ENCODE measurements at regions not wholly inside any gene's neighbourhood (a gene's known extent, or its start where the extent isn't known, plus 50 kb on each side); places are given as distances from the start of the nearest gene placed in this dataset.
A peak's percentile ranks its signal among the peaks of the same experiment; 100 is the strongest.

DNA sequence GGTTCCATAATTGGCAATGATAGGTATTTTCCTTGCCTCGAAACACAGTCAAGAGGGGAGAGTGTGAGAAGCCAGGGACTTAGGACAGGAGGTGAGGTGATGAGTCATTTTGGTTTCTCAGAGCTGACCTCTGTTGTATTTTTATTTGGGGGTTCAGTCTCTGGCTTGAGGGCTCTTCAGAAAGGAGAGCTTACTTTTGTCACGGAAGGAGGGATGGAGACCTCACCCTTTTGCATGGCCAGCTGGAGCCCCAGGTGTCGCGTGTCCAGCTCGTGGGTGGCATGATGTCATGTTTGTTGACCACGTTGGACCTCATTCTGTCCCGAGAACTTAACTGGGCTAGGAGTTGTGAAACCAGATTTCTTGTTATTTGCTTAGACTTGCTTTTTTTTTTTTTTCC, 293.9 kb downstream of the QKI start:
- H3K27ac ChIP-seq (ENCODE audit: low read depth in 1 of 2, low read length in 2 of 2), result no peak overlapping the region
- H3K4me3 ChIP-seq (ENCODE audit: low read length), result no peak overlapping the region
- Mint-ChIP-seq H3K36me3 (ENCODE audit: low read depth) (no peaks in the 10 kb centered on the region), H3K4me1 (ENCODE audit: low read depth) (no peaks in the 10 kb centered on the region), H3K4me3 (no peak overlapping the region), H3K9me3 (no peaks in the 10 kb centered on the region), H3K27ac (no peak overlapping the region), H3K27me3 (no peaks in the 10 kb centered on the region)
- TF ChIP-seq, protein P1, sequence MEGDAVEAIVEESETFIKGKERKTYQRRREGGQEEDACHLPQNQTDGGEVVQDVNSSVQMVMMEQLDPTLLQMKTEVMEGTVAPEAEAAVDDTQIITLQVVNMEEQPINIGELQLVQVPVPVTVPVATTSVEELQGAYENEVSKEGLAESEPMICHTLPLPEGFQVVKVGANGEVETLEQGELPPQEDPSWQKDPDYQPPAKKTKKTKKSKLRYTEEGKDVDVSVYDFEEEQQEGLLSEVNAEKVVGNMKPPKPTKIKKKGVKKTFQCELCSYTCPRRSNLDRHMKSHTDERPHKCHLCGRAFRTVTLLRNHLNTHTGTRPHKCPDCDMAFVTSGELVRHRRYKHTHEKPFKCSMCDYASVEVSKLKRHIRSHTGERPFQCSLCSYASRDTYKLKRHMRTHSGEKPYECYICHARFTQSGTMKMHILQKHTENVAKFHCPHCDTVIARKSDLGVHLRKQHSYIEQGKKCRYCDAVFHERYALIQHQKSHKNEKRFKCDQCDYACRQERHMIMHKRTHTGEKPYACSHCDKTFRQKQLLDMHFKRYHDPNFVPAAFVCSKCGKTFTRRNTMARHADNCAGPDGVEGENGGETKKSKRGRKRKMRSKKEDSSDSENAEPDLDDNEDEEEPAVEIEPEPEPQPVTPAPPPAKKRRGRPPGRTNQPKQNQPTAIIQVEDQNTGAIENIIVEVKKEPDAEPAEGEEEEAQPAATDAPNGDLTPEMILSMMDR (IDR thresholded peaks at IDR 0.05), result no peak
- ChIA-PET POLR2A (no interaction called here), CTCF (no interaction called here)
- no peak for DNase-seq
- peaks cover 16% of the 10 kb centered on the region for H3K4me1 ChIP-seq (ENCODE audit: insufficient read depth, low read length)
- H3K27me3 ChIP-seq (ENCODE audit: control insufficient read depth in 1 of 2, insufficient read depth in 2 of 2, low read length in 2 of 2), result no peaks in the 10 kb centered on the region
- no peak for ATAC-seq (ENCODE audit: poor library complexity)
- H3K36me3 ChIP-seq (ENCODE audit: insufficient read depth, low read length), result no peaks in the 10 kb centered on the region
- intact Hi-C loops (cut with DNase I, micrococcal nuclease), result no loop called here
- no peaks in the 10 kb centered on the region for H3K9me3 ChIP-seq (ENCODE audit: control insufficient read depth in 1 of 2, insufficient read depth in 1 of 2, low read length in 2 of 2)

DNA sequence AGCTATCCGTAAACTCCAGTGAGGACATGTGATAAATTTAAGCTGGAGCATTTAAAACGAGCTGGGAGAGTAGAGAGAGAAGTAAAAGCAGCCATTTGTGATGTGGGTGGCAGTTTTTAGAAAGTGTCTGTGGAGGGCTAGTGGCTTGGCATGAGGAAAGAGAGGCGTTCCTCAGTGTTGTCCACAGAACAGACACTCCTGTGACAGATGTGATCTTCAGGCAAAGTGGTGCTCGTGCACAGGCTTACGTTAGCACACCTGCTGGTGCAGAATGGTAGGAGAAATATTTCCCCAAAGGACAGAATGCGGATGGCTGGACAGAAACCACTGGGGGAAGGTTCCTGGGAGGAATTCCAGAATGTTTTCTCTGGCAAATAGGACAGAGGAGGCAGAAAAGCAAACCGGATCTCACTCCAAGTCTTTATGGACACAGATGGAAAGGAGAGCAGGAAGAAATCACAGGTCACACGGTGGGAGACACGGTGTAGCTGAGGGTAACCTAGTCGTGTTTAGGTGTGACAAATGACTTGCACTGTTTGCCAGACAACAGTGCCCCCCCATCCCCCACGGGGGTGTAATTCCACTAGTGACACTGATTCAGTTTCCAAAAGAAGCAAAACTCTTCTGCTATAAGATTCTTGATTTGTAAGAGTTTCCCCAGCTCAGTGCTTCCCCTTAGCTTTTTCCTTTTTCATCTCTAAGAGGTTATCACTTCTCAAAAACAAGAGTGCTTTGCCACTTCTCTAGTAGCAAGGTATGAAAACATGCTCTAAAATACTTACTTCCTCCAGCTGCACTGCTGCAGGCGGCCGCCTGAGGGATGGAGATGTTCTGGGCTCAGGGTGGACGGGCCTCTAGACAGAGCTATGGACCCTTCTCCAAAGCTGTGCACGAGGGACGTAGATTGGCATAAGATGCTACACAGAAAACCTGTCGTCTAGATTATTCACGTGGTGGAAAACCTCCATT, 293.2 kb downstream of the QKI start:
- H3K36me3 Mint-ChIP-seq (ENCODE audit: low read depth), result no peaks in the 10 kb centered on the region
- DNase-seq (peak in 1 of 14 experiments; percentile 8), ATAC-seq (ENCODE audit: poor library complexity) (no peak)
- H3K4me1 Mint-ChIP-seq (ENCODE audit: low read depth), result no peaks in the 10 kb centered on the region
- Histone ChIP-seq H3K4me1 (ENCODE audit: insufficient read depth, low read length) (peaks cover 11% of the 10 kb centered on the region), H3K27me3 (ENCODE audit: control insufficient read depth in 1 of 2, insufficient read depth in 2 of 2, low read length in 2 of 2) (no peaks in the 10 kb centered on the region), H3K4me3 (ENCODE audit: low read length) (no peak overlapping the region), H3K27ac (ENCODE audit: low read depth in 1 of 2, low read length in 2 of 2) (no peak overlapping the region), H3K9me3 (ENCODE audit: control insufficient read depth in 1 of 2, insufficient read depth in 1 of 2, low read length in 2 of 2) (no peaks in the 10 kb centered on the region), H3K36me3 (ENCODE audit: insufficient read depth, low read length) (no peaks in the 10 kb centered on the region)
- intact Hi-C loops (cut with DNase I, micrococcal nuclease), result no loop called here
- TF ChIP-seq, protein P1 (IDR thresholded peaks at IDR 0.05), result no peak
- H3K27me3 Mint-ChIP-seq, result no peaks in the 10 kb centered on the region
- no peak overlapping the region for H3K27ac Mint-ChIP-seq
- ChIA-PET POLR2A (no interaction called here), CTCF (no interaction called here)
- no peak overlapping the region for H3K4me3 Mint-ChIP-seq
- H3K9me3 Mint-ChIP-seq, result no peaks in the 10 kb centered on the region

DNA sequence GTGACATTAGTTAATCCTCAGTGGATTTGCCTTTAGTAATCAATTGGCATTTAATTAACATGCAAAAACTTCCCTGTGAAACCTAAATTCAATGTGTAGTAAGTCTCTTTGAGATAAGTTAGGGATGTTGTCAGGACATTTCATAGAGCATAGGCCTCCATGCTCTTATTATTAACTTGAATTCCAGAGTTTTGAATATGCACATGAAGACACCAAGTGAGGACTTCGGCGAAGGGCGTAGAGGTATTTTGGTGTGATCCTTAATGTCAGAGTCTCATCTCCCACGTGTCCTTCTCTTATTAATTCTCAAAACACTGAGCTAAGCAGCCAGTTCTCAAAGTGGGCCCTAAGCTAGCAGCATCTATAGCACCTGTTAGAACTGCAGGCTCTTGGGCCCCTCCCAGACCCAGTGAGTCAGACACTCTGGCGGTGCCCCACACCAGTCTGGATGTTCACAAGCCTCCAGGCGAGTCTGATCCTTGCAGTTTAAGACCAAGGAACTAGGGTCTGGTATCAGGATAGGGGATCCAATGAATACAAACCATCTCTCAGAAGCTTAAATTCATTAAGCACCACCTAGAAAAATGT, 292.1 kb downstream of the QKI start:
- no peaks in the 10 kb centered on the region for H3K27me3 Mint-ChIP-seq
- H3K4me3 Mint-ChIP-seq, result no peak overlapping the region
- H3K27ac Mint-ChIP-seq, result no peak overlapping the region
- no peaks in the 10 kb centered on the region for H3K9me3 ChIP-seq (ENCODE audit: control insufficient read depth in 1 of 2, insufficient read depth in 1 of 2, low read length in 2 of 2)
- H3K36me3 ChIP-seq (ENCODE audit: insufficient read depth, low read length), result no peaks in the 10 kb centered on the region
- no peak for DNase-seq
- H3K27ac ChIP-seq (ENCODE audit: low read depth in 1 of 2, low read length in 2 of 2), result no peak overlapping the region
- H3K9me3 Mint-ChIP-seq, result no peaks in the 10 kb centered on the region
- no peaks in the 10 kb centered on the region for H3K4me1 Mint-ChIP-seq (ENCODE audit: low read depth)
- no peak for ATAC-seq (ENCODE audit: poor library complexity)
- H3K27me3 ChIP-seq (ENCODE audit: control insufficient read depth in 1 of 2, insufficient read depth in 2 of 2, low read length in 2 of 2), result no peaks in the 10 kb centered on the region
- TF ChIP-seq, protein P1 (IDR thresholded peaks at IDR 0.05), result no peak
- intact Hi-C loops (cut with DNase I, micrococcal nuclease), result no loop called here
- CTCF ChIA-PET, result no interaction called here
- no peaks in the 10 kb centered on the region for H3K36me3 Mint-ChIP-seq (ENCODE audit: low read depth)
- no peak overlapping the region for H3K4me3 ChIP-seq (ENCODE audit: low read length)
- peaks cover 5% of the 10 kb centered on the region for H3K4me1 ChIP-seq (ENCODE audit: insufficient read depth, low read length)
- POLR2A ChIA-PET, result no interaction called here

Measured in CD4-positive, alpha-beta T cell (primary cell).